SKM-1 (cell line): ENCODE measurements at regions not wholly inside any gene's neighbourhood (a gene's known extent, or its start where the extent isn't known, plus 50 kb on each side); places are given as distances from the start of the nearest gene placed in this dataset.

Experiments used
- DNase-seq: peaks from one replicate; lab custom pipeline; 2025; ENCODE audit not compliant: unreplicated experiment; lab: John Stamatoyannopoulos, UW

DNA sequence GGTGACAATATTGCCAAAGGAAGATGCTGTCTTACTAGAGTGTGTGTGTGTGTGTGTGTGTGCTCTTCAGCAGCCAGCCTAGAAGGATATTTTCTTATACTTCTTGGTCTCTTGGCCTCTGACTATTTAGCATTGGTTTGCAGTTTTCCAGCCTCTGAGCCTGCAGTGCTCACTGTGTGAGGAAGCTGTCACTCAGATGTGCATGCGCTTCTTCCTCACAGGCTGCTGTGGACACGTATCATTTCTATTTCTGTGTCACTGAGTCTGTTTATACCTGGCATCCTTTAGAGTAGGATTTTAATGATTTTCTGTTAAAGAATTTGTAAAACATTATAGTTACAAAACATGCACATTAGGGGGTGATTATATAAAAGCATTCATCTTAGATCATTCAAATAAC, 83.3 kb downstream of the ALDH8A1 start:
- no peak for DNase-seq

DNA sequence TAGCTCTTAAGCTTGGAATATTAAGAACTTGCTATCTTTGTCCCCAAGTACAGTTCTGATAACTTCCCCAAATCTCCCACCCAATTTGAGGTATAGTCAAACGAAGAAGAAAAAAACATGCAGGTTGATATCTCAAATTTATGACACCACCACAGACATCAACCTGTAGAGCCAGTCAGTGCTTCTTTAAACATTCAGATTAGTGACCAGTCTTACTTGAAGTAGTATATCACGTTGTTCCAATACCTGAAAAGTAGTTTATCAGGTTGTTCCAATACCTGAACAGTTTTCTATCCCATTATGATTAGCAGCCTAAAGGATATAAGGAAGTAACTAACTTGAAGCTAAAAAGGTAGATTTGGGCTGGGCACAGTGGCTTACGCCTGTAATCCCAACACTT, 85.3 kb downstream of the ALDH8A1 start:
- DNase-seq, result no peak

DNA sequence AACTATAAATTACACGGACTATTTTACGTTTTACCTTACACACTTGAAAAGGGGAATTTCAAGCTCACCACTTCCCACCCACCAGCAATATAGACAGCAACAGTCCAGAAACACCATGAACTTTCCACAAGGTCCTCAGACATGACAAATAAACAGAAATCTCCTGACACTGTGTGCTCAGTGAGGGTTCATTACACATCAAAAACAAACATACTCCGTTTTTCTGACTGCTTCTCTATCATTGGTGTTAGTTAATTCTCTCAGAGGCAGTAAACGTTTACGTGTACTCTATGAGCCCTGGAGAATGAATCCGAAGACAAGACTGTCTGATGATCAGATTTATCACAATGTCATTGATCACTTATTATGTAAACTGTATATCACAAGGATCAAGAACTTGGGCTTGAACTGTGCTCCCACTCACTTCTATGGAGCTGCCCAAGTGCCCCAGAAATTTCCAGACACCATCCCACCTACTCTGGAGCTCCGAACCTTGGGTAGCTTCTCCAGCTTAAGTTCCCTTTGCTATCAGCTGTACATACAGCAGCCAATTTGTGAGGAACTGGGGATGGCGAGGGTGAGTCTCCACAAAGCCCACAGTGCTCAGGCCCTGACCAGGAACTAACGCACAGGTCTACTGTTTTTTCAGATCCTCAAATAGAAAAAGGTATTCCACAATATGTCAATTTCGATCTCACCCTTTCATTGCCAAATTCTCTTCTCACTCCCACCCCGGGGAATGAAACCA, 86.0 kb downstream of the ALDH8A1 start:
- DNase-seq, result no peak

DNA sequence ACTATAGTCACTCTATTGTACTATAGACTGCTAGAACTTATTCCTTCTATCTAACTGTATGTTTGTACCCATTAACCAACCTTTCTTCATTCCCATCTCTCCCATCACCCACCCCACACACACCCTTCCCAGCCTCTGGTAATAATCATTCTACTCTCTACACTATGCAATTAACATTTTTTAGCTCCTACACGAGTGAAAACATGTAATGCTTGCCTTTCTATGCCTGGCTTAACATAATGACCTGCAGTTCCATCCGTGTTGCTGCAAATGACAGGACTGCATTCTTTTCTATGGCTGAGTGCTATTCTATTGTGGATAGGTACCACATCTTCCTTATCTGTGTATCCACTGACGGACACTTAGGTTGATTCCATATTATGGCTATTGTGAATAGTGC, 95.5 kb downstream of the ALDH8A1 start:
- no peak for DNase-seq

DNA sequence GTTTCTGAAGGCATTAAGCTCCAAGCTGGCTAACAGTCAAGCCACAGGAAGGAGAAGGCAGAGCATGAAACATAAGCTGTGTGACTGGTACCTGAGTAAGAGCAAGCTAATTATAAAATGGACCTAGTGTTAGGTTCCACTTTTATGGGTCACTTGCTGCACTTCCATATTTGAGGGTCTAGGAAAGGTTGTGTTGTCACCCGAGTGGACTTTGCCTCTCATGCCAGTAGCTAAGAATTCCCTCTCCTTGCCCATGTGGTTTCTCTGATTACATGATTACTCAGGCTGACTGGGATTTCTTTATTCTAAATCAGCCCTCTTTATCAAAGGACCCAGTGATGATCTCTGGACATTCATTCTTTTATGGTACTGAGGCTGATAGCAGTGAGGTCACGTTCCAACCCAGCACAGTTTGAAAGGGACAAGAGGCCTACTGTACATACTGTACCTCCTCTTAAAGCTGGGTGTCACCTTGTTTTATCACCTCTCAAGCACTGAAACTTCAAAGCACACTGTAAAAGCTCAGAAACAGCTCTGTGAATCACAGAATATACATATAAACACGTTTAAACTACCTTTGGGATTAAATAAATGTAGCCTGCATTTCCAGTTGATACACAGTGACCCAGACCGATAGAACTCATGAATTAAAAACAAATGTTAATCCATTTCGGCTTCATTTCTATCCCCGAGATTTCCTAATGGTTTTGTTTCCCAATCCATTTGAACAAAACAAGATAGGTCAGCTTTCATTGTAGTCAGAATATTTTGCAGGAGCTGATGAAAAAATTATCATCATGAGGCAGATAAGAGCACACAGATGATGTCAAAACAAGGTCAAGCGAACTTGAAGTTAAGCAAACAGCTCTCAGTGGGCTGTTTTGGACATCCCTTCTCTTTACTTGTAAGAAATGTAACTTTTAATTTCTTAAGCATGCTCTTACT, 96.5 kb downstream of the ALDH8A1 start:
- DNase-seq, result no peak

DNA sequence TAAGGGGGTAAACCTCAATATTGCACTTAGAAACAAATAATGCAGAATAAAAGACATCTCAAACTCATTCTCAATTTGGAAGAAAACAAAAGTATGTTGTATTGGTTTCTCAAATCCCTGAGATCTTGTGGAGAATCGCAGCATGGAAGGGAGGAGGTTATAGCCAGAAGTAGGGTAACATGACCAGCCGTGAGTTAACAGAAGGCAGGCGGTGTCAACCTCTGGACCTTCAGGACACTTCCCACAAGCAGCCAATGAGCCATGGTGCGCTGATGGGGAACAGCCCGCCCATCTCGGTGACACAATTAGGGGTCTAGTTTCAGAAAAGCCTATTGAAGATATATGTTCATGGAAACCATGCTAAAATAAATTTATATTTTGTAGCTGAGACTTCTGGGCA, 98.4 kb downstream of the ALDH8A1 start:
- DNase-seq, result no peak

DNA sequence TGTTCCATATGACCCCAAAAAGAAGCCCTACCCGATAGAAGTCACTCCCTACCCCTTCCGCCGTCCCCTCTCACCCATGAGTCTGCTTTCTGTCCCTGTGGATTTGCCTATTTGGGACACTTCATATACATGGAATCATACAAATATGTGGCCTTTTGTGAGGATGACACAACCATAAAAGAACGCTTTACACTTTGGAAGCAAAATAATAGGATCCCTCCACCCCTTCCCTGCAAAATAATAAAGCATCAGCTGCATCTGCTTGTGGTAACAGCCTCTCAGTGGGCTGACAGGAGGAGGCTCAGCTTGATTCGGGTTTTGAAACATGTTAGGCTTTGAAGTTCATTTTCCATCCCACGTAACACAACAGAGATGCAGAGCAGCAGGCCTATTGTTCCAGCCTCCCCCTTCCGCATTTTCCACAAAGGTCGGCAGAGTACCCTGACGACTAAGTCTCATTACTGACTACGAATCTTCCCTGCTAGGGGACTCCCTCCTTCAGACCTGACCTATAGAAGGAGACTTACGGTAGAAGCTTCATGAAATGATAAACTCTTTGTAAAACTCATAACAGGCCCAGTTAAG, 99.1 kb downstream of the ALDH8A1 start:
- DNase-seq, result no peak

DNA sequence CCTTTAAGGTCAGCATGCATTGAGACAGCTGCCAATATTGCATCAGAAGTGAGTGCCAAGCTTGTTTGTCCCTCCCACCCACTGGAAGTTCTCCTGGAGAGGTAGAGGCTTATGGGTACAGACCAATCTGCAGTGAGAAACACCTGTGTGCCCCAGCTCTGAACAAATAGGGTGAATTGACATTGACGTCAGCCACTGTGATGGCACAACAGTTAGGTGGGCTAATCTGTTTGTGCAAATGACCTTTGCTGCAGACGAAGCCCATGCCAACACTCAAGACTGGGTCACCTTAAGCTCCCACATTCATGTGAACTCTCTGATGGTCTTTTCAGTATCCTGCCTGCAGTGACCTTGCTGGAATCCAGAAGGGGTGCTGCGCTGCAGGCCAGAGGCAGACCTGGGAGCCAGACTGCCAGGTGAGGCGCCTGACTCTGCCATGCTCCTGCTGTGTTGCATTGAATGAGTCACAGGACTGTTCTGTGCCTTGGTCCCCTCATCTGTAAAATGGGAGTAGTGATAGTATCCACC, 99.9 kb downstream of the ALDH8A1 start:
- no peak for DNase-seq

DNA sequence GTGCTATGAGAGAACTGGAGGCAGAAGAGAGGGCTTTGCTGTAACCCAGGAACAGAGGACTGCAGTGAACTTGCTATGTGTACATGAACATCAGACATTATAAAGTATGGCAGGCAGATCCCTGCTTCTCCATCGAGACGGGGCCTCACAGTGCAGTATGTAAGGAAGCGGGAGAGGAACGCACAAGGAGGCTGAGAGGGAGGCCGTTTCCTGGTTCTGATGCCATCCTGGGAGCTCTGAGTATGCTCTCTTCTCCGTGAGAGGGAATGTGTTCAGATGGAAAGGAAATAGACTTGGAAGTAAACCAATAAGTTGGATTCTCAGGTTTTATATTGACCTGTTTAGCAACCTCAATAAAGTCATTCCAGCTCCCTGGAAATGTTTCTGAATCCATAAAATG, 101.8 kb downstream of the ALDH8A1 start:
- DNase-seq, result no peak

DNA sequence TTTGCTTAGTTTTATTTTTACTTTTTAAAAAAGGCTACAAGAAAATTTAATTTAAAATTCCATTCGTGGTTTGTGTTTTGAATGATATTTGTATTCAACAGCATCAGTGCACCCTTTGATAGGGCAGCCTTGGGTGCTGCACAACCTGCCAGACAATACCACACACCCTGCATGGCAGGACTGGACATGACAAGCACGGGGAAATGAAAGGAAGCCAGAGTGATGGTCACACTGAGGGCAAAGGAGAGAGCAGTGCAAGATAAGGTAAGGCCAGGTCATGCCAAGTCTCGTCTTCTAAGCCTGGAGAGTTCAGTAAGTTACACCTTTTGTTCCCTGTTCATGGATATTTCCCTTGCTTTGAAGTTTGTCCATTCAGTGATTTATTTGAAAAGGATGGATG, 103.0 kb downstream of the ALDH8A1 start:
- DNase-seq, result no peak

DNA sequence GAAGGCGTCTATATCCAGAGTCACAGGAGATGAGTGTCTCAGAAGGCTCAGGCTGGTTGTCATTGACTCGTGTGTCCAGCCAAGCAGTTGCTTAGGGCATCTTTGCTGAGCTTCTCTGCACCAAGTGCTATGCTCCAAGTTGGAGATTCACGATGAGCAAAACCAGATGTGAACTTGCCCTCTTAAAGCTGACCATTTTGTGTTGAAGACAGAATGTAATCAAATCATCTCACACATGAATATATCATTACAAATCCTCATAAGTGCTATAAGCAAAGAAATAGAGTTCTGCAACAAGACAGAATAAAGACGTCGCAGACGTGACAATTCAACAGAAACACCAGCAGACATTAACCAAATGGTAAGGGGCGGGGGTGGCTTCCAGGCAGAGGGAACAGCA, 103.9 kb downstream of the ALDH8A1 start:
- no peak for DNase-seq

DNA sequence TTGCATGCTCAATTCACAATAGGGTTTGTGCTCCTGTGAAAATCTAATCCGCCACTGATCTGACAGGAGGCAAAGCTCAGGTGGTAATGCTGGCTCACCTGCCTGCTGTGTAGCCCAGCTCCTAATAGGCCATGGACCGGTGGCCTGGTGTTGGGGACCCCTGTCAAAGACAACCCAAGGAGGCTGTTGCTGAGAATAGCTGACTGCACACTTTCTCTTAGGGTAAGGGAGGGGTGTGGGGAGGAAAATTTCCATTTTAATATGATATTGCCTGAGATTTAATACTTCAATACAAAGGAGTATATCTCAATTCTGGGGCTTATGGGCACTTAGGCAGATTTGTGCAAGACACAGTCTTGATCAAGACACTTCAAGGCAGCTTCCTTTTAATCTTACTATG, 105.8 kb downstream of the ALDH8A1 start:
- DNase-seq, result no peak

DNA sequence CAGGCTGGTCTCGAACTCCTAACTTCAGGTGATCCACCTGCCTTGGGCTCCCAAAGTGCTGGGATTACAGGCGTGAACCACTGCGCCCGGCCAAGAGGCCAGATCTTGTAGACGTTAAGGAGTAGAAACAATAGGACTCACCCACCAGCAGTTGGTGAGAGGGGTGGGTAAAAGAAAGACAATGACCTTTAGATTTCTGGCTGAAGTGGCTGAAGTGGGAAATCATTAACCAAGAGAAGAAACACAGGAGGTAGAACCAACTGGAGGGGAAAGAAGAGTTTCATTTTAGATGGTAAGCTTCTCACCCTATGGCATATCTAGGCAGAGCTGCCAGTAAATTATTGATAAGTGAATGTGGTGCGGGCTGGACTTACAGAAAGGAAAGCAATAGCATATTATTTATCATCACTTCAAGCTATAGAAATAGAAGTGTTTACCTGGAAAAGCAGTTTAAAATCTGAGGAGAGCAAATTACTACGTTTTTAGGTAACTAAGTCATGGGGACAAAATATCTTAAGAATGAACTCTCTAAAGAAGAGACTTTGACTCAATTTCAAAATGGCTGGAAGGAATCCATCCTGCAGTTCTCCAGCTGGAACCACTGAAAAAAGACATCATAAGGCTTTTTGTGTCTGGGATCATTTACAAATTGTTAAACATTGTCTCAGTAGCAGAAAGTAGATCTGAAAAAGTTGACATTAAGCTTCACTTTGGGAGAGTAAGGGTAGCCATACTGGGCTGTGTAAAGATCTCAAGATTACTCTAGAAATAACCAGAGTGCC, 109.6 kb downstream of the ALDH8A1 start:
- DNase-seq, result no peak

DNA sequence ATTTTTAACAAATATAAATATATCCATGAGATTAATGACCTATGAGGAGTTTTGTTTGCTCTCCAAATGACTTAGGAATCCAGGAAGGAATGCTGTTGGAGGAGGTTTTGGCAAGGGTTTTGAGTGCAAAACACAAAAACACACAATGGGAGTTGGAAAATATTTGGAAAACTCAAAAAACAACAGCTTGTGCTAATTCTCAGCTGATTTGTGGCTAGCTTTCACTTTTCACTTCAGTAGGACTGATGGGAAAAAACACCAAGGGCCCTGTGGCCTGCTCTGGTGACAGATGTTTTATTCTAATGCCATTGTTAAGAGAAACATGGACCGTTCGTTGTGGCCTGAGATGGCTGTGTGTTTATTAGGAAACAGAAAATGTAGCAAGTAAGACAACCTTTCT, 113.9 kb downstream of the ALDH8A1 start:
- DNase-seq, result no peak

DNA sequence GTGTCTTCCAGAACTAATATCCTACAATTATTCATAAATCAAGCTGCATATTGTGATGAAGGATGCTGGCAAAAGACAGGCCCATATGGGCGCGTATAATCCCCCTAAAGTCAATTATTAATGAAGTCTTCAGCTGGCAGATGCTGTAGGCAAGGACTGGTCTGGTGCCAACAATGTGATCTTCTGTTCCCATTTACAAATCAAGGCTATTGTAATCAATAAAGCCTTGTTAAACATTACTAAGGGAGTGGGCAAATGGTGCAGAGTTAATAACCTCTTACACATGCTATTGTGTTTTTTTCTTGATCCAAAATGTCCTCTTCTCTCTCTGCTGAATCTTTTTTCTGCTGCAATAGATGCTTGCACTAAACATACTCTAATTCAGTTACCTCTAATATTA, 119.0 kb downstream of the ALDH8A1 start:
- no peak for DNase-seq

DNA sequence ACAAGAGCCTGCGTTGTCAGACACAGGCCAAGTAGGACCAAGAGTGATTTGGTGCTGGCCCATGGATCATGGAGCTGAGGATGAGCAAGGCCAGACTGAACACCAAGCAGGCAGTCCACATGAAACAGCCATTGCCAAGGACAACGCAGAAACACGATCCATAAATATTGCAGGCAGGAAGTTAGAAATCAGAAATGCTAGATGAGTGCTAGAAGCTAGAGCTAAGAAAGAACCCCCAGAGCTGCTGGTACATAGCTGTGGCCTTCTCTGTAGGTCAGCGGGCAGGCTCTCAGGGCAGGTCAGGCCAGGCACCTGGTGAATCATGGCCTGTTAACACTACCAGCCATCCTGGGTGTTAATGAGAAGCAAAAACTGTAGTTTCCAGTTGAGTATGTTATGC, 119.7 kb downstream of the ALDH8A1 start:
- no peak for DNase-seq

DNA sequence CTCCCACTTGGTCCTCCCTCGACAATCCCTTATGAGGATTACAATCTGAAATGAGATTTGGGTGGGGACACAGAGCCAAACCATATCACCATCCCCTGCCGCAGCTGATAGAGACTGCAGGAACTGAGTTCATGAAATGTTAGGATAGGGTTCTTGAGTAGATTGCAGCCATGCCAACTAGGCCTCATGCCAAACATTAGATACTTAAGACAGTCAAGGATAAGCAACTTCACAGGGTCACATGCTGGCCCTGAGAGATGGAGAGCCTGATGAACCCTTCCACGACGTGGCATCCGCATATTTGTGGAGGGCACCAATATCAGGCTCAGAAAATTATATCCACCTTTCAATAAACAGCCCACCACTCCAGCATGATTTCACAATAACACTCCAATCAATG, 121.3 kb downstream of the ALDH8A1 start:
- DNase-seq, result no peak

DNA sequence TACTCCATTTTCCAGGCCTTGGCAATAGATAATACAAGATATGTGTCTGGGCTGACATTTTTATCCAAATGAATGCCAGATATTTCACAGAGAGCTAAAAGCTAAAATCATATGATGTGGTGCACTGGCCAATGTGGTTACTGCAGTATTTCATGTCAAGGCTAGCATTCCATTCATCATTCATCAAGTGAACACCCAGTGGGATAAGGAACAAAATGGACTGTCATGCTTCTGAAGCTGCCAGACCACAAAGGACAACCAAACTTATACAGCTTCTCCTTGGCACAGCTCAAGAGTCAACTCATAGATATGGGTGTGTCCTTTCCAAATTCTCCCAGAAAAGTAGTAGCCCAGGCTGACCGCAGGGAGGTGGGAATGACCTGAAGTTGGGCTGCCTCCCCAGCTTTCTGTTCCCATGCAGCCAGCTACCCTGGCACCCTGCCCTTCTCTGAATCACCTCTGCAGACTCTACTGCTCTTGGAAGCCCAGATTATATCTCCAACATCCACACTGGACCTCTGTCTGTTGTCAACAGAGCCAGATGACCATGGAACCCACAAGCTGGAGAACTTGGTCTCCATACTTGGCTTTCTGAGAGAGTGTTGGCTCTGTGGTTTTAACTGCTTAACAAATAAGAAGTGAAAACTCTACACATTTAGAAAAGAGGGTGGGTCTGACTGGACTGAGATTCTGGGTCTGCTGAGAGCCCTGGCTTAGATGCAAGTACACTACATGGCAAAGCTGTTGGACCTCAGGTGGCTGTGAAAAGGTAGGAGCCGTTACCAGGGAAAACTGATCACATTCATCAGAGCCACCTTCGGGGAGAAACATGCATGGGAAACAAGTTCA, 122.8 kb downstream of the ALDH8A1 start:
- DNase-seq, result no peak

DNA sequence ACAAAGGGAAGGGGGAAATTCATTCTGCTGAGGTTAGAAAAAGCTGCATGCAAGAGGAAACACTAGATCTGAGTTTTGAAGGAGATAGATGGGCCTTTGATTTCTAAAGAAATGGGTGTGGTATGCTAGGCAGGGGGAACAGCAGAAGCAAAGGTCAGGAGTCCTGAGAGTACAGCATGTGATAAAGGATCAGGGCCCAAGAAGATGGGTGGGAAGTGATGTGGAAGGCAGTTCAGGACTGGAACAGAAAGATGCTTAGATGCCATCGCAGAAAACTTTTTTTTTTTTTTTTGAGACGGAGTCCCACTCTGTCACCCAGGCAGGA, 126.2 kb downstream of the ALDH8A1 start:
- no peak for DNase-seq
